Occipital lobe (tissue), 2 donors: ENCODE measurements at regions not wholly inside any gene's neighbourhood (a gene's known extent, or its start where the extent isn't known, plus 50 kb on each side); places are given as distances from the start of the nearest gene placed in this dataset. TPM values are rescaled to one million over a fixed set of nuclear protein-coding genes. Genes with fewer than 3 reads are reported as not detected.

ENCODE experiments used
- DNase-seq: peaks from one replicate; lab custom pipeline; 2025; lab: John Stamatoyannopoulos, UW
- small RNA-seq: library from RNA; depleted of rRNA; stranded (forward); fragments of <200 nt; gene quantifications from one replicate; pipeline ENCODE3, GENCODE V24; 2014

- DNase-seq, result no peak
Observed at GRCh38 chr2:78913257-78913656, 112.2 kb upstream of the REG3G start.

GRCh38 chr2:78925258-78925657 is 100.2 kb upstream of the REG3G start:
- DNase-seq, result no peak

- no peak for DNase-seq
Observed at GRCh38 chr2:78928502-78928901, 97.0 kb upstream of the REG3G start.

GRCh38 chr2:78940998-78941397 is 84.5 kb upstream of the REG3G start:
- DNase-seq, result no peak

GRCh38 chr2:78941751-78942150 is 83.8 kb upstream of the REG3G start:
- DNase-seq, result no peak

GRCh38 chr2:78963881-78964280 is 61.6 kb upstream of the REG3G start:
- no peak for DNase-seq

- no peak for DNase-seq
Observed at GRCh38 chr2:78967294-78967693, 58.2 kb upstream of the REG3G start.

GRCh38 chr2:78973630-78974029 is 51.9 kb upstream of the REG3G start:
- no peak for DNase-seq

Small RNA genes lying in the stretch of these regions (small RNA-seq; reads per million reads assigned to genes)
- gene RNU6-812P (not detected), gene RNU6-827P (not detected)
